HG02973 (cell line): ENCODE measurements at regions not wholly inside any gene's neighbourhood (a gene's known extent, or its start where the extent isn't known, plus 50 kb on each side); places are given as distances from the start of the nearest gene placed in this dataset.

Experiments used
- ATAC-seq: cut with Tn5 transposase; IDR thresholded peaks from one replicate; pipeline ENCODE4 v1.9.1; 2021; ENCODE audit warnings: moderate library complexity; ENCODE audit not compliant: unreplicated experiment

DNA sequence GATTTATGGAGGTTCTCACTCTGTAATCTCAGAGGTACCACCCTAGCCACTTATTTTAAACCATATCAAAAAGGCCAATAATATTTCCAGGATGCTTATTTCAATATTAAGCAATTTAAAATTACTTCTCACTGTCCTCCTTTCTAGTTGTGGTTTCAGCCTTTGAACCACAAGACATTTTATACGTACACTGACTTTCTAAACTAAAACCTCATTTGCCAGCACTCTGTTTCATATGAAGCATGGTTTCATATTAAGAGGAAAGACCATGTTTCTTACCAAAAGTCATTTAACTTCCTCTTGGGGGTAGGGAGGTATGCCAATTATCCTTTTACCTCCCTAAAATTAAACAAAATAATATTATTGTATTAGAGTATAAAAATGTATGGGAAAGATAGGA, 399.8 kb downstream of the CDH7 start:
- peak; percentile 81 for ATAC-seq

DNA sequence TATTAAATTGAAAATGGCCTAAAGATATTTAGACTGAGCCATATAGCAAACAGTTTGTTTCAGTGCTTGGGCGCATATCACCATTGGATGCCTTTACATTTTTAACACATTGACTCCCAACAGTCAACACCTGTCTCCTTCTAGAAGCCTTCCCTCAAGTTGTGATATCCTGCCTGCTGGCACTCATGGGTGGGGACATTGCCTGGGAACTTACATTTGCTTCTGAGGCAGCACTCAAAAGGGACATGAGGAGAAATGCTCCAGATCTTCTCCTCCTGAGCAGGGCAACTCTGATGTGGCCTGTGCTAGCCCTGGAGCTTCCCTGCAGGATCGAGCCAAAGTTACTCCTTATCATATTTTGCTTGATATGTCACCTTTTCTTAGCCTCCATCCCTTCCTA, 392.2 kb downstream of the CDH7 start:
- ATAC-seq = no peak

DNA sequence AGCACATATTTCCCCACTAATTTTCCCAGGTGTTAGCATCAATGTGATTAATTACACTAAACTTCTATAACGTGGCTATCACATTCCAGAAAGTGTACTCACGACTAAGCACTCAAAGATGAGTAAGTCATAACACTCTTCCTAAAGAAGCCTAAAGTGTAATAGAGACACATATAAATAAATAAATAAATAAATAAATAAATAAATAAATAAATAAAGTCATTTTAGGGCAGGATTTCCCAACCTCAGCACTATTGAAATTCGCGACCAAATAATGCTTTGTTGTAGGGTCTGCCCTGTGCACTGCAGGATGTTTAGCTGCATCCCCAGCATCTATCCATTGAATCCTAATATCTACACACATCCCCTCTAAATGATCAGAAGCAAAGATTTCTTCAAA, 390.9 kb downstream of the CDH7 start:
- no peak for ATAC-seq

DNA sequence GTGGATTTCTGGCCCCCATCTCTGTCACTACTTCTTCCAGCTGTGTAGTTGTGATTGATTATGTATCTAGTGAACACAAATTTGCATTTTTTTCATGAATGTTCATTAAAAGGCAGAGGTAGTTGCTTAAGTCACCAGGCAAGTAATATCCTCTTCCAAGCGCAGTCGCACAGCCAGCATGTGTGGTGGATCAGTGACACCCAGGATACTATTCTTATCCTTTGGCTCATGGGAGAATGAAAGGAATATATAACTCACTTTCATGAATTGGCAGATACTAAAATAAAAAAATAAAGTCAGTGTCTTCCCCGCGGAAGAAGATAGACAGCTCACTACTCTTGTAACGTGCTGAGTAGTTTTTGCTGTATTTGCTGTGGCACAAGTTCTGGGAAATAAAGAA, 387.8 kb downstream of the CDH7 start:
- ATAC-seq = no peak

DNA sequence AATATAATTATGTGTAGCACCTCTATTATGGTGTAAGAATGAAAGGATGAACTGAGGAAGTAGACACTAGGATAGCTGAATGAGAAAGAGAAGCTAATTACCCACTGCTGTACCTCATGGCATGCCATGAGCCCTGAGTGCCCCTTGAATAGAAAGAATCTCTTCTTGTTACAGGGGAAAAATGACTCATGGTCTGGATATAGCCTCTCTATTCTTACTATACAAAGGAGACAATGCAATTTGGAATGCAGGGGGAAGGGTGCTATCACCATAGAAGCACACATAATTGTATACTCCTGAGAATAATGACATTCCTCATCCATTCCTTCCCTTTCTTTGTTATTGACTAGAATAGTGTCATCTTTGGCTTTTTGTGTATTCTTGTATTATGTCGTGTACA, 385.2 kb downstream of the CDH7 start:
- ATAC-seq = no peak

DNA sequence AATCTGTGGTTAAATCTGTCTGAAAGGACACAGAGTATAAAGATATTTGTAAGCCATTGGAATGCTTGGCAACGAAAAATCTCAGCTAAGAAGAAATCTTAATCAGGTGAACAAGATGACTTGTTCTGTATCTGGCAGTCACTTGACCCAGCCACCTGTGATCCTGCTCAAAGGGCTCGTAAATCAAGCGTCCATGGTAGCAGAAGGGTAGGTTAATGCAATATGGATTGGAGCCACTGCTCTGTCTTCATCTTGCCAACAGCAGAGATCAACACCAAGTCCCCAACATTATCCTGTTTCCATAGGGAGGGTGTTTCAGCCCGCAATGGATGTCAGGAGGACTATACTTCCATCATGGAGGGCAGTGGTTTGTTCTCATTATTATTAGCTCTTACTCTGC, 378.4 kb downstream of the CDH7 start:
- ATAC-seq = no peak

DNA sequence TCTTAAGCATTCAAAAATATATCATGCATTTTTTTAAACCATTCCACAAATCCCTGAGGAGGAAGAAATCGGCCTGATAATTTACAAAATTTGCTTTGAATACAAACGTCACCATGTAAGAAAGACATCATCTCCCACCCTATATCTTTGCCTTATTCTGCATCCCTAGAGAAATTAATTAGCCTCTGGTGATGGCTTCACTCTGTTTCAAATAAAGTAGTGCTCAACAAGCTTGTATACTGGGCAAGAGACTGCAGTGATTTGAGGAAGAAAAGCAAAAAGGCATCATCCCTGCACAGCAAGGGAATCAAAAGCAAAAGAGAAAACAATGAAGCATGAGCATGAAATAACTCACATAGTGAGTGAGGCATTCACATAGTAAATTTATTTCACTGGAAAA, 375.5 kb downstream of the CDH7 start:
- no peak for ATAC-seq

DNA sequence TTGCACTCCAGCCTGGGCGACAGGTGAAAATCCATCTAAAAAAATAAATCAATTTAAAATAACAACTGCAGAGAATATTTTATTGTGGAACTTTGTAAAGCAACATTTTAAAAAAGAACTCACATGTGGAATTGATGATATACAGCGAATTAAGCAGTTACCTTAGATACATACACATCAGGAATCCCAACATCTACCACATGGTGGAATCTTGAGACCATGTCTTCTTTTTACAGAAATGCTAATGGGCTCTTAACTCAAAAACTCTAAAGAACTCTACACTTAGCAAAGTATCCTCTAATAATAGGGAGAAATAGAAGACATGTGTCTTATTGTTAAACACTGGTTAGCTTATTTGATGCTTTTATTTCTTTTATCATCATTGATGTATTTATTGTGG, 373.6 kb downstream of the CDH7 start:
- ATAC-seq = peak; percentile 83

DNA sequence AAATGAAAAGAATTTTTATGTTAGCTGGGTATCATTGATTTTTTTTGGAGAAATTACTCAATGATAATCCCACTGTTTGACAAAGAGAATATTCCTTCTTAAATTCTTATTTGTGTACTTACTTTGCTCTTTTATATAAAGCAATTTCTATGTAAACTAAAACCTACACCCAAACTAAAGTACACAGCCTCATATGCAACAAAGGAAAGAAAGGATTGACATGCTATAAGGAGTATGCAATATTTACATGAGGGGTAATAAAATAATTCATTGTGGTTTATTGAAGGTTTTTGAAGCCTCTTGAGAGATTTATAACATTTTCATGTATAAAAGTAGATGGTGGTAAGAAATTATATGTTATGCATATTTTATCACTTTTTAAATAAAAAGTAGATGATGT, 368.5 kb downstream of the CDH7 start:
- ATAC-seq = no peak

DNA sequence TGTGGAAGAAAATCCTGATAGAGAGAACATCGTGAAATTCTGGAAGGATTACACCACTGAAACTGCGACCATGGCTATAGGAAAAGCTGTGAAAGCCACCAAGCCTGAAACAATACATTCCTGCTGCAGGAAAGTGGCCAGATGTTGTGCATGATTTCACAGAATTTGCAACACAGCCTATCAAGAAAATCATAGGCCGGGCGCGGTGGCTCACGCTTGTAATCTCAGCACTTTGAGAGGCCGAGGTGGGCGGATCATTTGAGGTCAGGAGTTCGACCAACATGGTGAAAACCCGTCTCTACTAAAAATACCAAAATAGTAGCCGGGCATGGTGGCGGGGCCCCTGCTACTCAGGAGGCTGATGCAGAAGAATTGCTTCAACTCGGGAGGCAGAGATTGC, 360.2 kb downstream of the CDH7 start:
- ATAC-seq = no peak

DNA sequence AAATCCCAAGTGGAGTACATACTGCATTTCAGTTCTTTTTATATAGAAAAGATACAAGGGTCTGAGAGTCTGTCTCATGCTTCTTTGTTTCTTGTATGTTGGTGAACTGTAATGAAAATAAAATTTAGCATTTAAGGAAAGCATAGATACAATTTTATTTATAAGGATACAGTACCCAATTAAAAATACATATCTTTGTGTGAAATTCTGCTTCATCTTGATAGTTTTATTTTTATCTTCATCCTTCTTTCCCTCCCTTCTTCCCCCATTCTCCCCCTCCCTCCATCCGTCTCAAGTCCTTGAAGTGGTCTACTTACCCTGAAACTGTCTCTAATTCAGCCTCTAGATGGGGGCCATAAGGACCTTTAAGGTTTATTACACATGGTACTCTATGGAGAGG, 359.8 kb downstream of the CDH7 start:
- no peak for ATAC-seq

DNA sequence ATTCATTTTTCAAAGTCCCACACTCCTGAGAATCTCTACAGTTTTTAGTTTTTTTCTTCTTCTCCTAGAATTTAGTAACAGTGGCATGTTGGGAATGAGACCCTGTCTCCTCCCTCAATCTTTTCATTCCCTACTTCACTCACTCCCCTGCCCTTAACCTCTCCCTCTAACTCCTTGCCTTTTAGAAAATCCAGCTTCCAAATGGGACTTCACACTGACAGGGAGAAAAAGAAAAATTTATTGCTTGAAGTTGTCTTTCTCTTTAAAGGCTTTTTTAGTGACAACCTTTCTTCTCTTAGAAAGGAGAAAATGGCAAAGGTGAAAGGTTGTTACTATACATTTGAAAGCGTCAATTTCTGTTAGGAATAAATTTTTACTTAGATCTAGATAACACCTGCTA, 359.2 kb downstream of the CDH7 start:
- ATAC-seq = no peak

DNA sequence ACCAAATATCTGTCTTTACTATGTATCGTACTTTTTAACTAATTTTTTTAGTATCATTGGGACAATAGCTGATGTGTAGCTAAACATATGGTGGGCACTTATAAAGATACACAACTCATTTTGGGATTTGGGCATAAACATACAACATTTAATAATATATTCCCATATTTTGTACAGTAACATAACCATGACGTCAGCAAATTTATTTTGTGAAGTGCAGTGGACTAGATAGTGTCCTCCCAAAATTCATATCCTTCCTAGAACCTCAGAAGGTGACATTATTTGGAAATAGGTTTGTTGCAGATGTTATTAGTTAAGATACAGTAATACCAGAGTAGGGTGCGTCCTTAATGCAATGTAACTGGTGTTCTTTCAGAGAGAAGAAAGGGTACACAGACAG, 356.7 kb downstream of the CDH7 start:
- no peak for ATAC-seq

DNA sequence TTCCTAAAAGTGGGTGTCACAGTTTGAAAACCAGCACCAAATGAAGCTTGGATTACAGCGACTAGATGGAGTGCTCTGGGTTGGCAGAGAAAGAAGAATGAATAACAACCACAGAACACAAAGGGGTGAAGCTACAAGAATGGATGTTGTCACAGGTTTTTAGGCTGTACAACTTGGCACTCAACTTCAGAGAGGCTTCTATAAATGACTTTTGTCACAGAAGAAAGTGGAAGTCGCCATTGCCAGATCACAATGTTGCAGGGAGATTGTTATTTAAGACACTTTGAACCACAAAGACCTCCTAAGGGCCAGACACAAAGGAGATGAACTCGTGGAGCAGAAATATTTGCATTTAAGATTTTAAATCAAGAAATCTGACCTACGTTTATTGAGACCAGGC, 354.2 kb downstream of the CDH7 start:
- ATAC-seq = no peak

DNA sequence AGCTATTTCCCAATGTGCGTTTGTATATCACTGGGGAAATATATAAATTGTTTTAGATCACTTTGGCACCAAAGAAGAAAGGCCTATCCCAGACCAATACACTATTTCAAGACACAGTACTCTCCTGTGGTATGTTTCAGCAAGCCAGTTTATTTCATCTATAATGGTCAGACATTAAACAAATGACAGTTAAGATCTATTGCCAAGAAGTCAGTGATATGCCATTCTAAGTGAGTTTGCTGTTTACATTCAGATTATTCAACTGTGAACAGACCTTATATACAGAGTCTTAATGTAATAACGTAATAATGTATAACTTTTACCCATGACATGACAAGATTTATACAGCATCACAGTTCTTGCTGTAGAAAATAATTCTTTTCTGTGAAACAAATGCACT, 352.7 kb downstream of the CDH7 start:
- no peak for ATAC-seq

DNA sequence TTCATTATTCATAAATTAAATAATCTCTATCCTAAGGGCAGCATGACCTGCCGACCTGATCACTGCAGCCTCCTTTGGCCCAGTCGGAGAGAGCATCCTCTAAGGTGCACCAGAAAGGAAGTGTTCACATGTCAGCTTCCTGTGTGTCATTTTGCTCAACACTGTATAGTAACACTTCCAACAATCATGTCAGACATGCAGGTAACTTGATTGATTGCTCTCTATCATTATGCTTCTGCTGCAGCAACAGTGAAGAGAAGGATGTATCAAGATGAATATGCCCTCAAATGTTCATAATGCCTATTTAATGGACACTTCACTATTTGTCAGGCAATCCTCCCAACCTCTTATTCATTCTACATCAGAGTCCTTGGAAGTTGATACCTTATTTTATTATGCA, 332.3 kb downstream of the CDH7 start:
- no peak for ATAC-seq

DNA sequence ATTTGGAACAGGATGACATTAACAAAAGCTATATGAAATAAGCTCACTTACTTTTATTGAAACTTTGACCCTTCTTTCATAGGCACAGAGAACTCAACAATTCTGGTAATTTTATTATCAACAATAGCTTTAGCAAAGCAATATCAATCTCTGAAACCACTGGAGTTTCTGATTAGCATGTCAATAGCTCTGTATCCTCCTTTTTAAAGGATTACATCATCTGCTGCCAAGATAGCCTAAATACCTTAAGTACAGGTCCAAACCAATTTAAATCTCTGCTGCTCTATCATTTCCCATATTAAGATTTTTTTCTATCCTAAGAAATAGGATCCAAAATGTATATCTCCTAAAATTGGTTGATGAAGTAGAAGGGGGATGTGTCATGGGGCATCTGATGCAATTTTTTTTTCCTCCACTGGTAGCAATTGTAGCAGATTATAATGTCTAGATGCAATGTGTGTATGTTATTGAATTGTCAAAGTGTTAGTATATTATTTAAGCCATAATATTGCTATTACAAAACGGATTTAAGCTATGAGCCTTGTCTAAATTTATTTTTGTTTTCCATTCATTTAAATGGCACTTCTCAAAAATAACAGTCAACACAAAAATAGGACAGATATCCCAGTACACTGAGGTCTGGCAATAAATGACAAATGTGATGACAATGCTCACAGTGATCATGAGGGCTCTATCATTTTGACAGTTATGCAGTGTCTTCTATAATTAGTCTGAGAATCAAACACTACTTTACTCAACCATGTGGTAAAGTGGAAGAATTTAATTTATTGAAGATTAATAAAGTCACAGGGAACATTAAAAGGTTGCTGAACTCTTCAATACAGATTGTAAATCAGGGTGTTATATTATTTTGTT, 328.4 kb downstream of the CDH7 start:
- no peak for ATAC-seq

DNA sequence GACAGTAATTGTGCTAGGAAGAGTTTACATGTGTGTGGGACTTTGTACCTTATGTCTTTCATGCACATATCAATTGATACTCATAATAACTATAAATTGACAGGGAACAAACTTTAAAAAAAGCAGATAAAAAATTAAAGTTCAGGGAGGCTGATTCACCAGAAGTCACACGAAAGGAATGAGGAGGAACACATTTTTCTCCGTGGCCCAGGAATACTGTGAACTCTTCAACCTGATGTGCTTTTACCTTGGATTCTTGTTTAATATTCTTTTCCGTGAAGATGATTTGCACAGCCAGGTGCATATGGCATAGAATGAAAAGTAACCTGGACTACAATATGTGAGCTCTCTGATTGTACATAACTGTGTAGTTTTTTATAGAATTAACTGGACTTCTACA, 326.3 kb downstream of the CDH7 start:
- ATAC-seq = no peak

DNA sequence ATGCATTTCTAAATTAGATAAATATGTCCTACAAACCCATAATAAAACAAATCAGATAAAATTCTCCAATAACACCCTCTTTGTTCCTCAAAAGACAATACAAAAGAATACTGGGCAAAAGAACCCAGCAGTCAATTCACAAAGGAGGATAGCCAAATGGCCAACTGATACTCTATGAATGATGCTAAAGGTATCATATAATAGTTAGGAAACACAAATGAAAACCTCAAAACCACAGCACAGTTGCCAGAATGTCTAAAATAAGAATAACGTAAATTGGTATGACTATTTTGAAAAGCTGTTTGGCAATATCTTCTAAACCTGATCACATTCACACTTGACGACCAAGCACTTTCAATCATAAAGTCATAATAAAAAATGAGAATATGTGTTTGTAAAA, 315.4 kb downstream of the CDH7 start:
- no peak for ATAC-seq

DNA sequence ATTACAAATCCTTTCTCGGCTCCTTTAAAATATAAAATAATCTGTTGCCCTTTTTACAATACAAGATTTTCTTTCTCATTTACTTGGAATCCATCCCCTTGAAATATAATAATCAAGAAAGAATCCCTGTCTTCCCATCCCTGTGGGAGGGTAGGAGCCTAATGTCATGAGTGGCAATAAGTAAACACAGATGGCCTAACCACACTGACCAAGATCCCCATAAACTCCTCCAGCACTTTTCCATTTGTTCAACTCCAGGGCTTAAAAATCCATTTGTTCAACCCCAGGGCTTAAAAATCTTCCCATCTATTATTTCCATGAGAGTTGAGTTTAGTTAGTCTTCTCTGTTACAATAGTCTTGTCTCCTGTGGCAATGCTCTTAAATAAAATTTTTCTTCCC, 297.6 kb downstream of the CDH7 start:
- ATAC-seq = no peak

DNA sequence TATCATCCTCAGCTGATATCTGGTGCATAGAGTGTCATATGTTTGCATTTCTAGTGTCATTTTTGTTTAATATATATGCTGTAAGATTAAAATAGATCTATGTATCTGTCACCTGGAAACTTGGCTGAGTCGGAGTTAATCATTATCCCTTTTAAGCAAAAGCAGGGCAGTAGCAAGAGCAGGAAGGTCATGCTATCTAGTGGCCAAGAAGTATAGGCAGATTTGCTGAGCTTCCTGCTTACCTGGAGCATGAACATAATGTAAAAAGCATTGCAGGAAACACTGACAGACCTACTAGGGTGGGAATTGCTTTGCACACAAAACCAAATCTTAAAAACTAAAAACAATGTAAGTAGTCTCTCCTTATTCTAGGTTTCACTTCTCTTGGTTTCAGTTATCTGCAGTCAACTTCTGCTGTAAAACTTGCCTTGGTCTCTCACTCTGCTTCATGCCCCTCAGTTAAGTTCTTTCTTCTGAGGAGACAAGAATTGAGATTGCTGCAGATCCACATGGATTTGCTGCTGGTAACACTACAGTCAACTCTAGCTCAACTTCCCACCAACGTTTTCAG, 295.3 kb downstream of the CDH7 start:
- ATAC-seq = peak; percentile 67

DNA sequence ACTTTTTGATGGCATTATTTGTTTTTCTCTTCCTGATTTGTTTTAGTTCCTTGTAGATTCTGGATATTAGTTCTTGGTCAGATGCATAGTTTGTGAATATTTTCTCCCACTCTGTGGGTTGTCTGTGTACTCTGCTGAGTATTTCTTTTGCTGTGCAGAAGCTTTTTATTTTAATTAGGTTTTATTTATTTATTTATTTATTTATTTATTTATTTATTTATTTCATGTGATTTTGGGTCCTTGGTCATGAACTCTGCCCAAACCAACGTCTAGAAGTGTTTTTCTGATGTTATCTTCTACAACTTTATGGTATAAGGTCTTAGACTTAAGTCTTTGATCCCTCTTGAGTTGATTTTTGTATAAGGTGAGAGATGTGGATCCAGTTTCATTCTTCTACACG, 292.2 kb downstream of the CDH7 start:
- ATAC-seq = no peak

DNA sequence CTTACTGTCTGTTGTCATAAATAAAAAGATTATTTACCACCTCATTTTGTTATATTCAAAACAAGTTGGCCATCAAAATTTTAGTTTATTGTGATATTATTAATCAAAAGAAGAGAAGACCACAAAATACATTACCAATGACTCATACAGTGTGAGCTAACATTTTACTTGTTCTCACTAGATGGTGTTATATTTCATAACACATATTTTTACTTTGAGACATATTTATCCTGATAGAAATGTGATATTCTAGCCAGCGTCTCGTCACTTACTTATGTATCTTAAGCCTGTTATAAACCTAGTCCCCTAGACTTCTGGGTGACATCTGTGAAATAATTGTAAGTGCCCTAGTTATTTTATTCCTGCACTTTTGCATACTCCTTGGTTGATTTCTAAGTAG, 263.2 kb downstream of the CDH7 start:
- ATAC-seq = no peak
